ENCODE measurements at regions not wholly inside any gene's neighbourhood (a gene's known extent, or its start where the extent isn't known, plus 50 kb on each side); places are given as distances from the start of the nearest gene placed in this dataset.

GRCh38 chr18:22856870-22857269, 76.3 kb upstream of the RBBP8 start:
- DNase-seq (ENCODE audit: low read depth), result no peak

GRCh38 chr18:22858121-22858520, 75.0 kb upstream of the RBBP8 start:
- no peak for DNase-seq (ENCODE audit: low read depth)

- DNase-seq (ENCODE audit: low read depth), result no peak
These were observed 72.3 kb upstream of the RBBP8 start for GRCh38 chr18:22860807-22861206.

- no peak for DNase-seq (ENCODE audit: low read depth)
These were observed 67.6 kb upstream of the RBBP8 start for GRCh38 chr18:22865354-22866116.

GRCh38 chr18:22868831-22869230, 64.3 kb upstream of the RBBP8 start:
- DNase-seq (ENCODE audit: low read depth), result no peak

DNA sequence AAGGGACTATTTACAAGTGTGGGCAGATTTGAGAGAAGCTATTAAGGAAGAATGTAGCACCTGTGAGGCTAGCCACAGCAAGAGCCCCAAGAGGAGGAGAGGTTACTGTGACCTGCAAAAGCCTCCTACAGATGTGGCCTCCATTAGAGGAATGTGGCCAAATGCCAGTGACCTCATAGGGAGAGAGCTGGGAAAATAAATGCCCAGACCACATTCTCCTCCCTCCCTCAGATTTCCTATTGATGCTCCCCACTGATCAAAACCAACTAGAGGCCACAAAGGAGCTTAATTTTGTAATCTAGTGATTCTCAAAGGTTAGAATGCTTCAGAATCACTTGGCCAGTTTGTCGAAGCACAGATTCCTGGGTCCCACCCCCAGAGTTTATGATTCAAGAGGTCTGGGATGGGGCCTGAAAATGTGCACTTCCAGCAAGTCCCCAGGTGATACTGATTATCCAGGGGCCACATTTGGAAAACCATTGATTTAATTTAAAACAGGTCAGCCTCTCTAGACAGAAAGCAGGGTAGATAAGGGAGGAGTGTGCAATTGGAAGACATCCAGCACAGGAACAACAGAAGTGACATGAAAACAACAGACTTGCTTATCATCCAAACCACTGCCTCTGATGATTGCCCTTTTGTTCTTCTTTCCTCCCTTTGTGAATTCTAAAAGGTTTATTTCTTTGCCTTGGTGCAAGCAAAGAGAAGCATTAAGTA, 61.2 kb upstream of the RBBP8 start:
- no peak for DNase-seq (ENCODE audit: low read depth)

- DNase-seq (ENCODE audit: low read depth), result peak; percentile 0
These were observed 60.1 kb upstream of the RBBP8 start for GRCh38 chr18:22872900-22873537.

DNA sequence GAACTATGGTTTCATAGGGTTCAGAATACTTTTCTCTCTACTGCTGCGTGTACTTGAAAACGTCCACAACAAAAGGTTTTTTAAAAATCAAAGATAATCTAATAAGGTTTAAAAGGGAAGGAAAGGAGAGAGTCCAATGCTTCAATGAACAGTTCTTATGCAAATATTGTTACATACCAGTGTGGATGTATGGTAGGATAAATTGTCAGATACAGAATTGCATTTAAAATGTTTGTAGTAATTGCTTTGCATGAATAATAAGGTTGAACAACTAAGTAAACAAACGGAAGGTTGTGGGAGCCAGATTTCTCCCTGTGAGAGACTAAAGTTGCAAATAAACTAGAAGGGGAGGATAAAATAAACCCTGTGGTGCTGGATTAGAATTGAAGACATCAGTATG, 53.8 kb upstream of the RBBP8 start:
- DNase-seq (ENCODE audit: low read depth), result no peak

DNA sequence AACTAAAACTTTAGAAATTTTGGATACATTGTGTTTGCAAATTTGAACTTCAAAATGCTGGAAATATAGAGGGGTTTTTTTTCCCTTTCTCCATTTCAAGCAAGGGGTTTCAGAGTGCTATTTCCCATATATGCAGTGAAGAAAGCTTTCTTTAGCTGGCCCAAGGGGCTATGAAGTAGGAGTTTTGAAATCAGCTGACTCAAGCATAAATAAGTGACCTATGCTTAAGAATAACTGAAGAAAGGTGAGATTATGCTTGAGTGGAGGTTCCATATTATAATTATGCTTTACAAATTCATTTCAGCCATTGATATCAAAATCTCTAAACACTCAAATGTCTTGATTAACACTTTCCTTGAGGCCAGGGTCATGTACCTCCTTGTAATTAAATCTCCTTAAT, 51.0 kb upstream of the RBBP8 start:
- DNase-seq (ENCODE audit: low read depth), result no peak

DNA sequence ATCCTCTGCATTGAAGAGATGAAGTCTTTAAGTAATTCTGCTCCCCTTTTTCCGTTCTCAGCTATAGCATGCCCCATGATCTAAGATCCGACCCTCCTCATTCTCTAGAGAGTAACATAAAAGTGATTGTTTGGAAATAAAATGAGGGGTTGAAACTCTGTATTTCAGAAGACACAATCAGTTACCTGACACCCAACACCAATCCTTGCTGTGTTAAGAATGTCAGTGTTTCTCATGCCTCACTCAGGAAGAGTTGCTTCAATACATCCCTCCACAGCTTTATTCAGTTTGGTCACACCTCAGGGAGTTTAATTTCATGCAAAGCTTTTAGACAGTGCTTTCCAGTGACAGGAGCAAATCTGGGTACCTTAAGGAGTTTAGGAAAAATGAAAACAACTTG, 49.9 kb upstream of the RBBP8 start:
- no peak for DNase-seq (ENCODE audit: low read depth)

Data from CMK (cell line).